BE2C (cell line): ENCODE measurements at regions not wholly inside any gene's neighbourhood (a gene's known extent, or its start where the extent isn't known, plus 50 kb on each side); places are given as distances from the start of the nearest gene placed in this dataset.

Experiments used
- DNase-seq: peaks from one replicate; pipeline ENCODE4 v3.0.0-alpha.2; 2020
- H3K27me3 ChIP-seq: fragments of 250-450 bp; sonication (Bioruptor Pico); 2 replicates; pipeline ENCODE4 v1.5.1; 2020; ENCODE audit warnings: mild to moderate bottlenecking
- H3K36me3 ChIP-seq: fragments of 250-450 bp; sonication (Bioruptor Pico); 2 replicates; pipeline ENCODE4 v1.5.1; 2020; ENCODE audit warnings: mild to moderate bottlenecking
- H3K4me1 ChIP-seq: fragments of 250-450 bp; sonication (Bioruptor Pico); 2 replicates; pipeline ENCODE4 v1.5.1; 2020
- H3K4me3 ChIP-seq: 2 replicates; pipeline ENCODE4 v1.5.1; 2011; ENCODE audit warnings: low read depth, low read length
- H3K9me3 ChIP-seq: fragments of 250-450 bp; sonication (Bioruptor Pico); 2 replicates; pipeline ENCODE4 v1.5.1; 2020
- TF ChIP-seq, protein P1 (sequence below): IDR thresholded peaks from 2 replicates; pipeline ENCODE4 v1.5.1; 2012; ENCODE audit warnings: mild to moderate bottlenecking, low read depth, low read length

- peaks cover 40% of the 10 kb centered on the region for H3K4me1 ChIP-seq
Measured at GRCh38 chr11:116506263-116506825, 266.4 kb downstream of the BUD13 start.

DNA sequence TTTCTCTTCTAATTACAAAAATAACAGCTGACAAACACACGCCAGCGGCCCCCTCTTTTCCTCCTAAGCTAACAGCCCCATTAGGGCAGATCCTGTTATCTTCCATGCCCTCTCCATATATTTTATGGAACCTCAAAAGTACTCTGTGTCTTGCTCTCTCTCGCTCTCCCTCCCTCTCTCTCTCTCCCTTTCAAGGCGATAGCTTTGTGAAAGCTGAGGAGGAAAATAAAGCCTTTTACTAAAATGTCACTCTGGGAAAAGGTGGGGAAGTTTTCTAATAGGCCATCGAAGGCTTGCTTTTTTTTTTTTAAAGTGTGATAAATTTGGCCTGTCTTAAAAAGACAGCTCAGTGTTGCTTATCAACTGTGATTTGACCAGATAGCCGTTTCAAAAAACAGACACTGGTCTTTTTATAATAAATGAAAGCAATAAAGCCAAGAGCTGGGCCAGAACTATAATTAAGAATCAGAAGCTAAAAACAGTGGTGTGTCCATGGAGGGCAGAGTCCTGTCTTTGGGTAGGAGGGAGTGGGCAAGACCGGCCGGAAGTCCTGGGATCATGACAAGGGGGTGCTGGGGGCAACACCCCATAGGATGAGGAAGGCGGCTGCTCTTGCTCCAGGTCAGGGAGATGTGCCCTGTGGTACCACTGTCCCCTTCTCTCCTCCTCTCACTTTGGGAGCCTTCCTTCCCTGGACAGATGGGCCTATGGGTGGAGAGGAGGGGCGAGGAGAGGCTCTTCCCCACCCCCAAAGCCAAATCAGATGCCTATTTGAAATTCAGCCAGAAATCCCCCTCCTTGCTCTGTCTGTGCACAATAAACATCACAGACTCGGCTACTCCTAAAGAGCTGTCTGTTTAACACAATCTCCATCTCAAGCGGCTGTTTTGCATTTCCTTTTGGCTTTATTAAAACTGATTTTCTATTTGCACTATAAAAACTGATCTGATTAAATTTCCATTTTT, 267.2 kb downstream of the BUD13 start:
- TF ChIP-seq, protein P1, sequence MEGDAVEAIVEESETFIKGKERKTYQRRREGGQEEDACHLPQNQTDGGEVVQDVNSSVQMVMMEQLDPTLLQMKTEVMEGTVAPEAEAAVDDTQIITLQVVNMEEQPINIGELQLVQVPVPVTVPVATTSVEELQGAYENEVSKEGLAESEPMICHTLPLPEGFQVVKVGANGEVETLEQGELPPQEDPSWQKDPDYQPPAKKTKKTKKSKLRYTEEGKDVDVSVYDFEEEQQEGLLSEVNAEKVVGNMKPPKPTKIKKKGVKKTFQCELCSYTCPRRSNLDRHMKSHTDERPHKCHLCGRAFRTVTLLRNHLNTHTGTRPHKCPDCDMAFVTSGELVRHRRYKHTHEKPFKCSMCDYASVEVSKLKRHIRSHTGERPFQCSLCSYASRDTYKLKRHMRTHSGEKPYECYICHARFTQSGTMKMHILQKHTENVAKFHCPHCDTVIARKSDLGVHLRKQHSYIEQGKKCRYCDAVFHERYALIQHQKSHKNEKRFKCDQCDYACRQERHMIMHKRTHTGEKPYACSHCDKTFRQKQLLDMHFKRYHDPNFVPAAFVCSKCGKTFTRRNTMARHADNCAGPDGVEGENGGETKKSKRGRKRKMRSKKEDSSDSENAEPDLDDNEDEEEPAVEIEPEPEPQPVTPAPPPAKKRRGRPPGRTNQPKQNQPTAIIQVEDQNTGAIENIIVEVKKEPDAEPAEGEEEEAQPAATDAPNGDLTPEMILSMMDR = no peak
- H3K36me3 ChIP-seq = no peaks in the 10 kb centered on the region
- no peak for DNase-seq
- no peaks in the 10 kb centered on the region for H3K27me3 ChIP-seq
- peaks cover 47% of the 10 kb centered on the region for H3K4me1 ChIP-seq
- H3K4me3 ChIP-seq = no peak overlapping the region
- no peaks in the 10 kb centered on the region for H3K9me3 ChIP-seq

More at GRCh38 chr11:116506263-116506825, 266.4 kb downstream of the BUD13 start:
- TF ChIP-seq, protein P1 = no peak
- Histone ChIP-seq H3K36me3 (no peaks in the 10 kb centered on the region), H3K4me3 (no peak overlapping the region), H3K27me3 (no peaks in the 10 kb centered on the region), H3K9me3 (no peaks in the 10 kb centered on the region)
- DNase-seq = no peak

DNA sequence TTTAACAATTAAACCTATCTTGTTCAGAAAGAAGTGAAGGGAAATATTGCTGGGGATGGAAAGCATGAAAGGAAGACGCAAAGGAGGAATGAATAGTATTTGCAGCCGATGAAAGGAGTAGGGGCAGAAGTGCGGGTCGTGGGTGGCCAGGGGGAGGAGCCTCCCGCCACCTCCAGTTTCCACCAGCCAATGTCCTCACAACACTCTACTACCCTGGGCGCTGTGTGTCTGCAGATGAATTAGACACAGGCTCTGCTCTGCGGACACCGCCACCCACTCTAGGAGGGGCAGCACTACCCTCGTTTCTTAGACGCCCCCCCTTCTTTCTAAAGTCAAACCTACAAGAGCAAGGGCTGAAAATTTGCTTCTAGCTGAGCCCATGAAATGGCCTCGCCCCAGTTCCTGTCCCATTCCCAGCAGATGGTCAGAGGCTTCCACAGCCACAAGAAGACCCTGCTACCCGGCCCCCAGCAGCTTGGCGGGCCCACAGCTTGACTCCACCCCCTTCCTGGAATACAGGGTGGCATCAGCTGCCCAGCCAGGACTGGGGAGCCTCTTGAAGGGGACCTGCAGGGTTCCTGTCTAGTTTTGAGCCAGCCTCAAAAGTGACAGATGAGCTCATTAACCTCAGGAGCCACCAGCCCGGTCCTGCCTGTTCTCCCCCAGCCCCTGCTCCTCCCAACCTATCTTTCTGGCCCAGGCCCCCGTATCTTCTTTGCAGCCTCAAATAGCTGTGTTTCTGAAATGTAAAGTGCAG, 268.1 kb downstream of the BUD13 start:
- TF ChIP-seq, protein P1 = no peak

DNA sequence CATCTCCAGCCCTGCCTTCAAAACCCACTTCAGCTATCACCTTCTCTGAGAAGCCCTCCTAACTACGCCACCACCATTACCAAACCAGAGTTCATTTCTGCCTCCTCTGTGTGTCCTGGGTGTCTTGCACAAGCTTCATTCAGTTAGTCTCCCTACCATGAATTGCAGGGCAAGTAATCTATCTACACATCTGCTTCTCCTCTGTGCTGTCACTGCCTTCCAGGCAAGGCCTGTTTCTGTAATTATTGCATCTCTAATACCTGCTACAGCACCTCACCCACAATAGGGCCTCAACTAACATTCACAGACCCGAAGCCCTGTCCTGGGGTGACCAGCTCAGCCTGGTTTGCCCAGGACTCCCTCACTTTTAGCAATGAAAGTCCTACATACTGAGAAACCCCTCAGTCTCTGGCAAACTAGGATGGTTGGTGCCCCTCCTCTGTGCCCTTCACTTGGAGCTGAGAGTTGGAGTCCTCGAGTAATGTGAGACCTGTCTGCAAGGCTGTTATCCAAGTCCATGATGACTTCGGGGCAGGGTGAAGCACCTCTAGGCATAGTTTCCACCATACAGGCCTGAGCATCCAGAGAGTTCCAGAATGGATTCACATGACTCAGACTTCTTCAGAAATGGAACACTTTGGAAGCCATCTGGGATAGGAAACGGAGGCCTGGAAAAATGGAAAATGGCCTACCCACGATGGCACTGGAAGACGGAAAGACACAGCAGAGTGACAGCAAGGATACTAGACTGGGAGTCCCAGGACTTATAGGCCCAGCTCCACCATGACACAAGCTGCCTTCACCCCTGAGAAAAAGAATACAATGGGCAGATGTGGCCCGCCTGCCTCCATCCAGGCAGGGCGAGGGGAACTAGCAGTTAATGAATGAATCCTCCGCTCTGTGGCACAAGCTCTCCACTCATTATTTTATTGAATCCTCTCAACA, 269.3 kb downstream of the BUD13 start:
- Histone ChIP-seq H3K4me1 (peaks cover 62% of the 10 kb centered on the region), H3K4me3 (no peak overlapping the region), H3K9me3 (no peaks in the 10 kb centered on the region), H3K27me3 (no peaks in the 10 kb centered on the region), H3K36me3 (no peaks in the 10 kb centered on the region)
- TF ChIP-seq, protein P1 = no peak
- DNase-seq = no peak

More for the DNA sequence above, 268.1 kb downstream of the BUD13 start:
- no peaks in the 10 kb centered on the region for H3K36me3 ChIP-seq
- peaks cover 54% of the 10 kb centered on the region for H3K4me1 ChIP-seq
- H3K27me3 ChIP-seq = no peaks in the 10 kb centered on the region
- DNase-seq = no peak
- H3K9me3 ChIP-seq = no peaks in the 10 kb centered on the region
- no peak overlapping the region for H3K4me3 ChIP-seq

DNA sequence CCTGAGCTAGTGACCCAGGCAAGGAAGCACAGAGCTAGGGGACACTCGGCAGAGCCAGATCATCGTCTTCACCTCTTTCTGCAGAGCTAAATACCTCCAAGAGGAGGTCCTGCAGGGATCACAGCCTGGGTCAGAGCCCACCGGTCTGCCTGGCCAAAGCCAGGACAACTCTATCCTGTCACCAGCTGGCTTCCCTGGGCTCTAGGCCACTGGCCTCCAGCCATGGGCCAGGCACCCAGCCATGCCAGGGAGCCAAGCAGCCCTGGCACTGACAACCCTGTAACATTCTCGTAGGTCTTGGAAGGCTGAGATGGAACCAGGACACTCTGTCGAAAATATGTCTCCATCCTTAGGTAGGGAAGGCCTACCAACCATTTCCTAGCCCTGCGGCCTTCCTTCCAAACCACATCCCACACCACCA, 270.1 kb downstream of the BUD13 start:
- H3K4me3 ChIP-seq = no peak overlapping the region
- H3K36me3 ChIP-seq = no peaks in the 10 kb centered on the region
- H3K4me1 ChIP-seq = peaks cover 62% of the 10 kb centered on the region
- DNase-seq = no peak
- TF ChIP-seq, protein P1 = no peak
- no peaks in the 10 kb centered on the region for H3K27me3 ChIP-seq
- H3K9me3 ChIP-seq = no peaks in the 10 kb centered on the region
